IMR-90 (cell line): ENCODE measurements at regions not wholly inside any gene's neighbourhood (a gene's known extent, or its start where the extent isn't known, plus 50 kb on each side); places are given as distances from the start of the nearest gene placed in this dataset.

ENCODE experiments used
- ATAC-seq: fragments of 200-7000 bp; cut with Tn5 transposase; 2 replicates; pipeline ENCODE4 v1.9.1; 2020; ENCODE audit warnings: low read depth, mild to moderate bottlenecking, moderate library complexity
- BruUV-seq: library from RNA; stranded (reverse); fragments of 400-500 nt; replicated peaks from 2 replicates; lab custom pipeline; 2021; lab: Mats Ljungman, UMichigan
- CTCF ChIA-PET: fragments of 300-600 bp; formaldehyde crosslinking; extraction: SDS; loops from one replicate; lab custom pipeline; 2021; ENCODE audit warnings: antibody characterized with exemption; lab: Yijun Ruan, JAX
- POLR2A ChIA-PET: fragments of 300-600 bp; sonication (Branson Sonifier 250); formaldehyde crosslinking; loops from one replicate; lab custom pipeline; 2022; ENCODE audit warnings: antibody characterized with exemption; ENCODE audit not compliant: unreplicated experiment; lab: Charles Lee
- DNase-seq: peaks from one replicate; pipeline ENCODE4 v3.0.0; 2013
- H2AFZ ChIP-seq: replicated peaks from 2 replicates; pipeline ENCODE3; 2013; ENCODE audit warnings: low read length, mild to moderate bottlenecking; ENCODE audit not compliant: poor library complexity
- H2AK5ac ChIP-seq: 2 replicates; pipeline ENCODE4 v1.6.1; 2013; ENCODE audit warnings: low read depth, low read length, inconsistent platforms
- H2AK9ac ChIP-seq: replicated peaks from 2 replicates; pipeline ENCODE3; 2013; ENCODE audit warnings: mild to moderate bottlenecking, low read depth, low read length, moderate library complexity; ENCODE audit not compliant: poor library complexity
- H2BK120ac ChIP-seq: 2 replicates; pipeline ENCODE4 v1.6.1; 2013; ENCODE audit warnings: low read depth, low read length, inconsistent platforms
- H2BK15ac ChIP-seq: 3 replicates; pipeline ENCODE4 v1.6.1; 2013; ENCODE audit warnings: low read depth, low read length, inconsistent platforms
- H2BK20ac ChIP-seq: 2 replicates; pipeline ENCODE4 v1.6.1; 2013; ENCODE audit warnings: low read depth, mild to moderate bottlenecking, inconsistent platforms, low read length, moderate library complexity
- H2BK5ac ChIP-seq: 2 replicates; pipeline ENCODE4 v1.6.1; 2013; ENCODE audit warnings: mild to moderate bottlenecking, low read depth, low read length, inconsistent platforms; ENCODE audit not compliant: poor library complexity, severe bottlenecking
- H3K14ac ChIP-seq: replicated peaks from 2 replicates; pipeline ENCODE4 v1.6.1; 2013; ENCODE audit warnings: low read depth, low read length, inconsistent platforms
- H3K18ac ChIP-seq: 2 replicates; pipeline ENCODE4 v1.6.1; 2013; ENCODE audit warnings: low read depth, low read length, control low read depth
- H3K23ac ChIP-seq: 2 replicates; pipeline ENCODE4 v1.6.1; 2013; ENCODE audit warnings: low read depth, low read length, inconsistent platforms
- H3K27ac ChIP-seq: 2 replicates; pipeline ENCODE4 v1.5.1; 2013; ENCODE audit warnings: mild to moderate bottlenecking, control low read depth, low read length; ENCODE audit not compliant: insufficient read depth
- H3K27me3 ChIP-seq: 2 replicates; pipeline ENCODE4 v1.6.1; 2013; ENCODE audit warnings: low read length; ENCODE audit not compliant: control insufficient read depth, insufficient read depth
- H3K36me3 ChIP-seq: 2 replicates; pipeline ENCODE4 v1.6.1; 2013; ENCODE audit warnings: low read length, mixed read lengths; ENCODE audit not compliant: control insufficient read depth, insufficient read depth
- H3K4ac ChIP-seq: 2 replicates; pipeline ENCODE4 v1.6.1; 2013; ENCODE audit warnings: low read depth, low read length, inconsistent platforms
- H3K4me1 ChIP-seq: 2 replicates; pipeline ENCODE4 v1.6.1; 2013; ENCODE audit warnings: low read length, mixed read lengths; ENCODE audit not compliant: control insufficient read depth, insufficient read depth
- H3K4me2 ChIP-seq: 2 replicates; pipeline ENCODE4 v1.6.1; 2013; ENCODE audit warnings: low read depth, mild to moderate bottlenecking, control low read depth, low read length, moderate library complexity
- H3K4me3 ChIP-seq: 2 replicates; pipeline ENCODE4 v1.5.1; 2013; ENCODE audit warnings: low read depth, mild to moderate bottlenecking, control low read depth, low read length, moderate library complexity; ENCODE audit not compliant: insufficient read depth
- H3K56ac ChIP-seq: 2 replicates; pipeline ENCODE4 v1.6.1; 2013; ENCODE audit warnings: low read length, inconsistent platforms; ENCODE audit not compliant: insufficient read depth; ENCODE audit errors: extremely low read depth
- H3K79me1 ChIP-seq, 2 experiments: 2 replicates each; pipeline ENCODE4 v1.6.1; 2013; ENCODE audit warnings: low read length in 2 of 2, inconsistent platforms in 1 of 2, low read depth in 1 of 2
- H3K9ac ChIP-seq: 2 replicates; pipeline ENCODE4 v1.6.1; 2013; ENCODE audit warnings: low read depth, low read length, control low read depth
- H3K9me1 ChIP-seq: 2 replicates; pipeline ENCODE4 v1.6.1; 2013; ENCODE audit warnings: low read length, inconsistent platforms; ENCODE audit not compliant: insufficient read depth
- H3K9me3 ChIP-seq: 2 replicates; pipeline ENCODE4 v1.6.1; 2013; ENCODE audit warnings: low read length; ENCODE audit not compliant: control insufficient read depth, insufficient read depth
- H4K20me1 ChIP-seq: 2 replicates; pipeline ENCODE4 v1.6.1; 2013; ENCODE audit warnings: low read length, inconsistent platforms; ENCODE audit not compliant: insufficient read depth
- H4K5ac ChIP-seq: 2 replicates; pipeline ENCODE4 v1.6.1; 2013; ENCODE audit warnings: mild to moderate bottlenecking, low read depth, low read length, control low read depth
- H4K8ac ChIP-seq, 2 experiments: 2 replicates each; pipeline ENCODE4 v1.6.1; 2013; ENCODE audit warnings: low read depth in 2 of 2, low read length in 2 of 2, control low read depth in 1 of 2, inconsistent platforms in 1 of 2
- H4K91ac ChIP-seq: 2 replicates; pipeline ENCODE4 v1.6.1; 2013; ENCODE audit warnings: low read depth, low read length, inconsistent platforms; ENCODE audit not compliant: insufficient read depth
- BHLHE40 ChIP-seq: fragments of 150-350 bp; IDR thresholded peaks from 2 replicates; pipeline ENCODE4 v1.6.1; 2016; ENCODE audit warnings: mild to moderate bottlenecking, low read depth, low read length
- CEBPB ChIP-seq: IDR thresholded peaks from 2 replicates; pipeline ENCODE4 v1.6.1; 2012; ENCODE audit warnings: low read depth, low read length, improper control_type of control experiment
- CHD1 ChIP-seq: IDR thresholded peaks from 2 replicates; pipeline ENCODE4 v1.6.1; 2012; ENCODE audit warnings: low read depth, low read length, improper control_type of control experiment
- FOS ChIP-seq: fragments of 150-350 bp; IDR thresholded peaks from 2 replicates; pipeline ENCODE4 v1.6.1; 2016; ENCODE audit warnings: low read depth, low read length
- MAFK ChIP-seq: IDR thresholded peaks from 2 replicates; pipeline ENCODE4 v1.6.1; 2012; ENCODE audit warnings: low read depth, low read length, improper control_type of control experiment
- MAZ ChIP-seq: IDR thresholded peaks from 2 replicates; pipeline ENCODE4 v1.6.1; 2012; ENCODE audit warnings: low read depth, mild to moderate bottlenecking, low read length, improper control_type of control experiment, moderate library complexity, borderline replicate concordance
- NFE2L2 ChIP-seq: fragments of 150-350 bp; IDR thresholded peaks from 2 replicates; pipeline ENCODE4 v1.6.1; 2016; ENCODE audit warnings: low read depth, mild to moderate bottlenecking, low read length
- RCOR1 ChIP-seq: IDR thresholded peaks from 2 replicates; pipeline ENCODE4 v1.6.1; 2012; ENCODE audit warnings: mild to moderate bottlenecking, low read length, improper control_type of control experiment; ENCODE audit not compliant: insufficient replicate concordance
- RFX5 ChIP-seq: IDR thresholded peaks from 2 replicates; pipeline ENCODE4 v1.8.0; 2012; ENCODE audit warnings: low read depth, mild to moderate bottlenecking, low read length, moderate library complexity
- SMC3 ChIP-seq: fragments of 150-350 bp; IDR thresholded peaks from 2 replicates; pipeline ENCODE4 v1.6.1; 2016; ENCODE audit warnings: low read depth, mild to moderate bottlenecking, antibody characterized with exemption, low read length, moderate library complexity
- WGBS, 2 experiments: methylation state at CpG; one replicate each; pipeline versions ENCODE4 v1.1.5 to v1.1.7; 2013; ENCODE audit warnings: missing lambda C conversion rate in 2 of 2; ENCODE audit not compliant: insufficient read length in 1 of 2; ENCODE audit errors: extremely low coverage in 2 of 2; 5-methylcytosine and 5-hydroxymethylcytosine counted together
- dilution Hi-C: fragments of 300-500 bp; cut with HindIII; formaldehyde crosslinking; loops from one replicate; pipeline ENCODE4 v1.14.3; 2018; ENCODE audit warnings: low sequenced_read_pairs; ENCODE audit not compliant: unreplicated experiment
- in situ Hi-C: fragments of 300-500 bp; cut with MboI; formaldehyde crosslinking; loops from 3 replicates; pipeline ENCODE4 v1.14.3; 2019; ENCODE audit warnings: low sequenced_read_pairs, inconsistent platforms, mixed read lengths
- intact Hi-C: fragments of 100-400 bp; cut with micrococcal nuclease; formaldehyde crosslinking; loops from 2 replicates; pipeline ENCODE4 v1.10.0; 2022
- TF ChIP-seq, protein P1 (sequence below): fragments of 150-350 bp; IDR thresholded peaks from 2 replicates; pipeline ENCODE4 v1.6.1; 2017; ENCODE audit warnings: mild to moderate bottlenecking, antibody characterized with exemption, low read length, low read depth

DNA sequence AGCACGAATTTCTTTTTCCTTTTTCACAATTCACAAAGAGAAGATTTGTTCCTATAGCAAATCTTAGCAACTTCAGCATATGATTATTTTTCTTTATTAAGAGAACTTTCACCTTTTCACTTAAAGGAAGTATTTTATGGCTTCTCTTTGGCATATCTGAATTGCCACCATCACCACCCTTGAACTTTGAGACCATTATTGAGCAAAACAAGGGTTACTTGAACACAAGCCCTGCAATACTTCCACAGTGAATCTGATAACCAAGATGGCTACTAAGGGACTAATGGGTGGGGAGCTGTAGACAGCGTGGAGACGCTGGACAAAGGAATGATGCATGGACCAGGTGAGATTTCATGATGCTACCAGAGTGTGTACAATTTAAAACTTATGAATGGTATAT, 815.0 kb downstream of the LRRIQ3 start:
- H4K91ac ChIP-seq: no peak overlapping the region
- no peak overlapping the region for H3K4ac ChIP-seq
- no TSS peak for BruUV-seq
- no peaks in the 10 kb centered on the region for H3K36me3 ChIP-seq
- no peak overlapping the region for H2AK5ac ChIP-seq
- H2AFZ ChIP-seq: no peak overlapping the region
- TF ChIP-seq RCOR1: no peak
- no peak for TF ChIP-seq CHD1
- no peak for TF ChIP-seq MAZ
- TF ChIP-seq, protein P1, sequence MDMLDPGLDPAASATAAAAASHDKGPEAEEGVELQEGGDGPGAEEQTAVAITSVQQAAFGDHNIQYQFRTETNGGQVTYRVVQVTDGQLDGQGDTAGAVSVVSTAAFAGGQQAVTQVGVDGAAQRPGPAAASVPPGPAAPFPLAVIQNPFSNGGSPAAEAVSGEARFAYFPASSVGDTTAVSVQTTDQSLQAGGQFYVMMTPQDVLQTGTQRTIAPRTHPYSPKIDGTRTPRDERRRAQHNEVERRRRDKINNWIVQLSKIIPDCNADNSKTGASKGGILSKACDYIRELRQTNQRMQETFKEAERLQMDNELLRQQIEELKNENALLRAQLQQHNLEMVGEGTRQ: no peak
- no peak for TF ChIP-seq RFX5
- TF ChIP-seq BHLHE40: no peak
- no peak for TF ChIP-seq MAFK
- no peak for TF ChIP-seq SMC3
- no peak for TF ChIP-seq NFE2L2
- no peak for TF ChIP-seq CEBPB
- TF ChIP-seq FOS: no peak
- H3K9me3 ChIP-seq: peaks cover 4% of the 10 kb centered on the region; the same call in 1 of the 2 replicates
- H3K56ac ChIP-seq: no peak overlapping the region
- H3K23ac ChIP-seq: no peak overlapping the region
- H2BK120ac ChIP-seq: no peak overlapping the region
- intact Hi-C loops (no loop called here), in situ Hi-C loops (no loop called here), dilution Hi-C loops (no loop called here)
- ATAC-seq: no peak
- H3K9ac ChIP-seq: no peak overlapping the region
- no peaks in the 10 kb centered on the region for H3K9me1 ChIP-seq
- no peak overlapping the region for H2BK20ac ChIP-seq
- H4K20me1 ChIP-seq: no peaks in the 10 kb centered on the region
- no peaks in the 10 kb centered on the region for H3K27me3 ChIP-seq
- H3K4me3 ChIP-seq: no peak overlapping the region
- H2BK15ac ChIP-seq: no peak overlapping the region
- POLR2A ChIA-PET: no interaction called here
- H3K27ac ChIP-seq: no peak overlapping the region
- H2BK5ac ChIP-seq: no peak overlapping the region
- no peak overlapping the region for H3K14ac ChIP-seq
- CTCF ChIA-PET: no interaction called here
- H2AK9ac ChIP-seq: no peak overlapping the region
- no peak overlapping the region for H4K5ac ChIP-seq
- no peaks in the 10 kb centered on the region for H3K4me1 ChIP-seq
- H4K8ac ChIP-seq: no peak overlapping the region
- no peak overlapping the region for H3K4me2 ChIP-seq
- no peaks in the 10 kb centered on the region for H3K79me1 ChIP-seq
- no CpG with 5 or more reads among the region's 3 CpGs for WGBS, 2 experiments
- no peak overlapping the region for H3K18ac ChIP-seq
- DNase-seq: no peak
